ENCODE measurements at regions not wholly inside any gene's neighbourhood (a gene's known extent, or its start where the extent isn't known, plus 50 kb on each side); places are given as distances from the start of the nearest gene placed in this dataset.

- Histone ChIP-seq H3K4ac (ENCODE audit: low read depth, low read length) (no peak overlapping the region), H2AK5ac (ENCODE audit: low read depth, low read length) (no peak overlapping the region), H2BK5ac (ENCODE audit: low read depth, low read length, poor library complexity, severe bottlenecking) (peak overlapping the region; percentile 68), H3K56ac (ENCODE audit: extremely low read depth, insufficient read depth, low read length) (no peak overlapping the region), H3K9me3 (ENCODE audit: control insufficient read depth, insufficient read depth, low read length) (peaks cover 57% of the 10 kb centered on the region; the same call in 1 of the 2 replicates), H3K4me2 (ENCODE audit: low read depth, low read length) (no peak overlapping the region), H2BK15ac (ENCODE audit: low read depth, low read length) (no peak overlapping the region), H4K91ac (ENCODE audit: insufficient read depth, low read depth, low read length) (no peak overlapping the region), H2BK120ac (ENCODE audit: low read depth, low read length) (no peak overlapping the region), H3K36me3 (ENCODE audit: control insufficient read depth, insufficient read depth, low read length) (no peaks in the 10 kb centered on the region), H3K27ac (ENCODE audit: insufficient read depth, low read length) (no peak overlapping the region), H4K8ac (ENCODE audit: low read depth in 2 of 2, low read length in 2 of 2) (no peak overlapping the region), H2BK20ac (ENCODE audit: low read depth, low read length) (no peak overlapping the region), H3K18ac (ENCODE audit: low read depth, low read length) (no peak overlapping the region), H3K4me1 (ENCODE audit: control insufficient read depth, insufficient read depth, low read length) (no peaks in the 10 kb centered on the region), H3K4me3 (ENCODE audit: insufficient read depth, low read depth, low read length) (no peak overlapping the region), H2AK9ac (replicated peaks; ENCODE audit: low read depth, low read length, poor library complexity) (no peak overlapping the region), H3K9ac (ENCODE audit: low read depth, low read length) (no peak overlapping the region), H3K9me1 (ENCODE audit: insufficient read depth, low read length) (no peaks in the 10 kb centered on the region), H3K23ac (ENCODE audit: low read depth, low read length) (no peak overlapping the region), H4K20me1 (ENCODE audit: insufficient read depth, low read length) (no peaks in the 10 kb centered on the region), H3K14ac (replicated peaks; ENCODE audit: low read depth, low read length) (no peak overlapping the region), H3K79me1 (ENCODE audit: low read depth in 1 of 2, low read length in 2 of 2) (no peaks in the 10 kb centered on the region), H3K27me3 (ENCODE audit: control insufficient read depth, insufficient read depth, low read length) (no peaks in the 10 kb centered on the region), H2AFZ (replicated peaks; ENCODE audit: low read length, poor library complexity) (no peak overlapping the region), H4K5ac (ENCODE audit: low read depth, low read length) (no peak overlapping the region)
- DNase-seq (no peak), ATAC-seq (ENCODE audit: low read depth) (no peak)
- BruUV-seq (replicated peaks): no TSS peak
- 68% methylated on average over 11 of the region's 16 CpGs; no CpG with 5 or more reads in 1 of the 2 experiments for WGBS, 2 experiments (ENCODE audit: extremely low coverage in 2 of 2, insufficient read length in 1 of 2)
- dilution Hi-C loops (cut with HindIII; ENCODE audit: low sequenced_read_pairs, unreplicated experiment) (no loop called here), in situ Hi-C loops (cut with MboI; ENCODE audit: low sequenced_read_pairs) (no loop called here), intact Hi-C loops (cut with micrococcal nuclease) (no loop called here)
- TF ChIP-seq CHD1 (IDR thresholded peaks at IDR 0.05; ENCODE audit: low read depth, low read length) (no peak), MAZ (IDR thresholded peaks at IDR 0.05; ENCODE audit: borderline replicate concordance, low read depth, low read length) (no peak), USF2 (IDR thresholded peaks at IDR 0.05; ENCODE audit: low read depth, low read length) (no peak), CEBPB (IDR thresholded peaks at IDR 0.05; ENCODE audit: low read depth, low read length) (no peak), RAD21 (IDR thresholded peaks at IDR 0.05; ENCODE audit: low read length) (no peak), POLR2A (IDR thresholded peaks at IDR 0.05; ENCODE audit: low read depth, low read length) (no peak)
- ChIA-PET POLR2A (ENCODE audit: unreplicated experiment) (no interaction called here), CTCF (no interaction called here)
These were observed 378.3 kb downstream of the BRD1 start for GRCh38 chr22:49449377-49449776.

Data from IMR-90 (cell line).